ENCODE measurements at regions not wholly inside any gene's neighbourhood (a gene's known extent, or its start where the extent isn't known, plus 50 kb on each side); places are given as distances from the start of the nearest gene placed in this dataset.

DNA sequence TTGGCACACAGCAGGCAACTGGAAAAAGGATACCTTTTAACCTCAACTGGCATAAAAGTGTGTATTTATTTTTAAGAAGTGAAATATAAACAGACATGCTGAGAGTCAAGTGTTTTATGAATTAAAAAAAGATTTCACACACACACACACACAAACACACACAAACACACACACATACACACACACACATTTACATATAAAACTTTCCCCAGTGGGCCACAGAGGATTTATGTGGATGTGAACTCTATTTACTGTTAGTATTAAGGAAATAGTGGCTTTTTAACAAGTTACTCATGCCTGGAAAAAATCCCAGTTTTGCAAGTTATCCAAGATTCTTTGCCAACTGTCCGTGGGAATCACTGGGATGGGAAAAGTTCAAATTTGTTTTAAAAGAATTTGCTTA, 725.9 kb upstream of the NR2F2 start:
- Histone ChIP-seq H3K9ac (ENCODE audit: low read depth, low read length) (no peak overlapping the region), H3K4me1 (ENCODE audit: insufficient read depth, low read length) (no peaks in the 10 kb centered on the region; the same call in 1 of the 2 replicates), H3K9me3 (ENCODE audit: control insufficient read depth, insufficient read depth, low read length) (no peaks in the 10 kb centered on the region), H3K36me3 (ENCODE audit: insufficient read depth, low read length) (no peaks in the 10 kb centered on the region)

GRCh38 chr15:95605098-95605497, 725.4 kb upstream of the NR2F2 start:
- Histone ChIP-seq H3K9ac (ENCODE audit: low read depth, low read length) (no peak overlapping the region), H3K4me1 (ENCODE audit: insufficient read depth, low read length) (no peaks in the 10 kb centered on the region; the same call in 1 of the 2 replicates), H3K9me3 (ENCODE audit: control insufficient read depth, insufficient read depth, low read length) (no peaks in the 10 kb centered on the region), H3K36me3 (ENCODE audit: insufficient read depth, low read length) (no peaks in the 10 kb centered on the region)

GRCh38 chr15:95606551-95606950, 723.9 kb upstream of the NR2F2 start:
- no peak overlapping the region for H3K9ac ChIP-seq (ENCODE audit: low read depth, low read length)
- H3K9me3 ChIP-seq (ENCODE audit: control insufficient read depth, insufficient read depth, low read length), result no peaks in the 10 kb centered on the region
- no peaks in the 10 kb centered on the region; the same call in 1 of the 2 replicates for H3K4me1 ChIP-seq (ENCODE audit: insufficient read depth, low read length)
- H3K36me3 ChIP-seq (ENCODE audit: insufficient read depth, low read length), result no peaks in the 10 kb centered on the region

- Histone ChIP-seq H3K9ac (ENCODE audit: low read depth, low read length) (no peak overlapping the region), H3K4me1 (ENCODE audit: insufficient read depth, low read length) (no peaks in the 10 kb centered on the region; the same call in 1 of the 2 replicates), H3K36me3 (ENCODE audit: insufficient read depth, low read length) (no peaks in the 10 kb centered on the region), H3K9me3 (ENCODE audit: control insufficient read depth, insufficient read depth, low read length) (no peaks in the 10 kb centered on the region)
Observed at GRCh38 chr15:95608371-95608770, 722.1 kb upstream of the NR2F2 start.

DNA sequence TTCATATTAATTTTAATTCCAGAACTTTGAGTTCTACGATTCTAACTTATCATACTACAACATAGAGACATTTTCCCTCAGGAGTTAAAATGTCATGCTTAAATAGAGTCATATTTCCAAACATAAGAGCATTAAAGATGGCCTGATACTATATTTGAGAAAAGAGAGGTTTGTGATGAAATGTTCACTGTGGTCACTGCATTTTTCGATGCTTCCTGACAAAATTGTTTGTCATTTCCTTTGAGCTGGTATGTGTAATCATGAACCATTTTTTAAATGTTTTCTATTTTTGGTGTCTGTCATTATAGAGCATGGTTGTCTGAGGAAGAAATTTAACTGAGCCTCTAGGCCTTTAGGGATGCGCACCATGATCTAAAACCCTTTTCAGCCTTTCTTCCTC, 721.4 kb upstream of the NR2F2 start:
- Histone ChIP-seq H3K36me3 (ENCODE audit: insufficient read depth, low read length) (no peaks in the 10 kb centered on the region), H3K4me1 (ENCODE audit: insufficient read depth, low read length) (no peaks in the 10 kb centered on the region), H3K9ac (ENCODE audit: low read depth, low read length) (no peak overlapping the region), H3K9me3 (ENCODE audit: control insufficient read depth, insufficient read depth, low read length) (no peaks in the 10 kb centered on the region)

DNA sequence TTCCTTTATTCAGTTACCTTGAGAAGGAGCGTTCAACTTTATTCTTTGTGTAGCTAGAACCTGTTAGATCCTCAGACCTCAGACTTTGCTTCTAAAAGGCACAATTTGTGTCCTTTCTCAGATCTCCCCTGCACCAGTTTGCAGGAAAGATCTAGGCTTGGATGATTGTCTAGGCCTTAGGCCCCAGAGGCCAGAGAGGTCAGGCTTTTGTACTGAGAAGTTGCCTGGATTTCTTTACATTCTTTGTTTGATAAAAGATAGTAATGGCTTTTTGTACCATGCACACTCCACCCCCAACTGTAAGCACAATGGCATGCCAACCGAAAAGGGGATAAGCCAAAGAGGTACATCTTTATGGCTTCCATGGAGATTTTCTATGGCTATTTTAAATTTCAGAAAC, 719.6 kb upstream of the NR2F2 start:
- Histone ChIP-seq H3K9ac (ENCODE audit: low read depth, low read length) (no peak overlapping the region), H3K36me3 (ENCODE audit: insufficient read depth, low read length) (no peaks in the 10 kb centered on the region), H3K4me1 (ENCODE audit: insufficient read depth, low read length) (no peaks in the 10 kb centered on the region), H3K9me3 (ENCODE audit: control insufficient read depth, insufficient read depth, low read length) (no peaks in the 10 kb centered on the region)

DNA sequence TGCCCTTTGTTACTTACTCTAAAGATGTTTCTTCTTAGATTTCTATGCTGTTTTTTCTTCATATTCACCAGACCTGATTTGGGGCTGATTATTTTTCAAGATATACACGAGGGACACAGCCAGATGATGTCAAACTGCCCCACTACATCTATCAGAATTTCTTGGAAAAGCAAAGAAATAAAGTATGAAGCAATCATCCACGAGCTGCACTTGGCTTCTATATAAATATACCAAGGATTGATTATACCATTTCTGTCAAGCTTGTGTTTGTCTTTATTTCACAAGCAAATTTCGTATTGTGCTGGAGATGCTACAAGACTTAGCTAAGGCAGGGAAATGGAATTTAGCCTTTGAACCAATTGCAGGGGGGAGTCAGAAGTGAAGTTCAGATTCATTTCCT, 715.1 kb upstream of the NR2F2 start:
- Histone ChIP-seq H3K4me1 (ENCODE audit: insufficient read depth, low read length) (no peaks in the 10 kb centered on the region), H3K9ac (ENCODE audit: low read depth, low read length) (no peak overlapping the region), H3K36me3 (ENCODE audit: insufficient read depth, low read length) (no peaks in the 10 kb centered on the region), H3K9me3 (ENCODE audit: control insufficient read depth, insufficient read depth, low read length) (no peaks in the 10 kb centered on the region)

- no peaks in the 10 kb centered on the region for H3K4me1 ChIP-seq (ENCODE audit: insufficient read depth, low read length)
- no peaks in the 10 kb centered on the region for H3K36me3 ChIP-seq (ENCODE audit: insufficient read depth, low read length)
- no peaks in the 10 kb centered on the region for H3K9me3 ChIP-seq (ENCODE audit: control insufficient read depth, insufficient read depth, low read length)
- no peak overlapping the region for H3K9ac ChIP-seq (ENCODE audit: low read depth, low read length)
Observed at GRCh38 chr15:95616306-95616705, 714.2 kb upstream of the NR2F2 start.

- Histone ChIP-seq H3K9ac (ENCODE audit: low read depth, low read length) (no peak overlapping the region), H3K4me1 (ENCODE audit: insufficient read depth, low read length) (no peaks in the 10 kb centered on the region), H3K9me3 (ENCODE audit: control insufficient read depth, insufficient read depth, low read length) (no peaks in the 10 kb centered on the region), H3K36me3 (ENCODE audit: insufficient read depth, low read length) (no peaks in the 10 kb centered on the region)
Observed at GRCh38 chr15:95620934-95621579, 709.4 kb upstream of the NR2F2 start.

DNA sequence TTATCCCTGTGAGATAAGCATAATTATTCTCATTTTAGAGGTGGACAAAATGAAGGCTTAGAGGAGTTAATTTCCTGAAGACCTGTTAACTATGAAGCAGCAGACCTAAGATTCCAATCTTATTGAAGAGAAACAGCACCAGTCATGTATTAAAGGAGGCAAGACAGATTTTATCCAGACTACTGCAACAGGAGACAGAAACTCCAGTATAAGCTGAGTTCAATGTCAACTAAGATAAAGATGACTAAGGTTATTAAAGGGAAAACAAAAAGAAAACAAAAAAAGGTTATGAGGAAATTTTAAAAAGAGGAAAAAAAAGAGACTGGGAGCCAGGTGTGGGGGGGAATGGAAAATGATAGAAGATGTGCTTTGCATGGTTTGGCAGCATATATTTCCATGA, 707.7 kb upstream of the NR2F2 start:
- H3K36me3 ChIP-seq (ENCODE audit: insufficient read depth, low read length), result no peaks in the 10 kb centered on the region
- H3K9ac ChIP-seq (ENCODE audit: low read depth, low read length), result no peak overlapping the region
- H3K9me3 ChIP-seq (ENCODE audit: control insufficient read depth, insufficient read depth, low read length), result no peaks in the 10 kb centered on the region
- H3K4me1 ChIP-seq (ENCODE audit: insufficient read depth, low read length), result peaks cover 12% of the 10 kb centered on the region; the same call in 1 of the 2 replicates

- no peaks in the 10 kb centered on the region for H3K36me3 ChIP-seq (ENCODE audit: insufficient read depth, low read length)
- peaks cover 12% of the 10 kb centered on the region; the same call in 1 of the 2 replicates for H3K4me1 ChIP-seq (ENCODE audit: insufficient read depth, low read length)
- no peaks in the 10 kb centered on the region for H3K9me3 ChIP-seq (ENCODE audit: control insufficient read depth, insufficient read depth, low read length)
- no peak overlapping the region for H3K9ac ChIP-seq (ENCODE audit: low read depth, low read length)
Observed at GRCh38 chr15:95624100-95624499, 706.4 kb upstream of the NR2F2 start.

GRCh38 chr15:95624616-95625361, 705.7 kb upstream of the NR2F2 start:
- no peak overlapping the region for H3K9ac ChIP-seq (ENCODE audit: low read depth, low read length)
- peaks cover 12% of the 10 kb centered on the region; the same call in 1 of the 2 replicates for H3K4me1 ChIP-seq (ENCODE audit: insufficient read depth, low read length)
- no peaks in the 10 kb centered on the region for H3K9me3 ChIP-seq (ENCODE audit: control insufficient read depth, insufficient read depth, low read length)
- no peaks in the 10 kb centered on the region for H3K36me3 ChIP-seq (ENCODE audit: insufficient read depth, low read length)

DNA sequence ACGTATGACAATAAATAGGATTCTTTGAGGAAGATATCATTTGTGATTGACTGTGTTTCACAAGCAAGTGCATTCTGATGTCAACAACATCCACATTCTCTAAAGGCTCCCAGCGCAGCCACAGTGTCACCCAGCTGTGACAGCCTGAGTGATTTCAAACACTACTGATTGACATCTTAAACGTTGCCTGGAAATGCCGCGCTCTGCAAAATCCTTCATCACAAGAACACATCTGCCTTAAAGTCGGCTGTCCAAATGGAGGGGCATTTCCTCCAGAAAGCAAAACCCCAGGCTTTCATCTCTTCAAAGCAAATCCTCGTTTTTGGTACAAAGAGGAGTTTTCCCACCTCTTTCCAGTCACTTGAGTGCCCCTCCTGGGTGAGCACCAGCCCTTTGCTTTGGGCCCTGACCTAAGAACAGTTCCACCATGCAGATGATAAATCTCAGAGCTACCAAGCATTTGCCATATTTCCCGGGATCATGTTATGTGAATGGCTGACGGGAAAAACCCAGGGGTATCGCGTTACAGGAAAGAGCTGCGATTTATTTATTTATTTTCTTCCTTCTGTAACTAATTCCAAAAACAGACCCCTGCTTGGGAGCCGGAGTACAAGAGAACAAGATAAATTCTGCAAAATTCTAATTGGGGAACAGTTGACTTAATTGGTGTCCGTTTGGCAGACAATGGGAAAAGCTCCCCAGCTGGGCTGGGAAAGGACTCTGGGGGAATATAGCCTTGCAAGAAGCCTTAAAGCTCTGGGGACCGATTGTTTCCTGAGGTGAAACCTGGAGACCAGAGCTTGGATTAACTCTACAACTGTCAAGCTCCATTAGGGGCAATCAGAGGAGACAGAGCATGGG, 703.8 kb upstream of the NR2F2 start:
- no peaks in the 10 kb centered on the region for H3K9me3 ChIP-seq (ENCODE audit: control insufficient read depth, insufficient read depth, low read length)

DNA sequence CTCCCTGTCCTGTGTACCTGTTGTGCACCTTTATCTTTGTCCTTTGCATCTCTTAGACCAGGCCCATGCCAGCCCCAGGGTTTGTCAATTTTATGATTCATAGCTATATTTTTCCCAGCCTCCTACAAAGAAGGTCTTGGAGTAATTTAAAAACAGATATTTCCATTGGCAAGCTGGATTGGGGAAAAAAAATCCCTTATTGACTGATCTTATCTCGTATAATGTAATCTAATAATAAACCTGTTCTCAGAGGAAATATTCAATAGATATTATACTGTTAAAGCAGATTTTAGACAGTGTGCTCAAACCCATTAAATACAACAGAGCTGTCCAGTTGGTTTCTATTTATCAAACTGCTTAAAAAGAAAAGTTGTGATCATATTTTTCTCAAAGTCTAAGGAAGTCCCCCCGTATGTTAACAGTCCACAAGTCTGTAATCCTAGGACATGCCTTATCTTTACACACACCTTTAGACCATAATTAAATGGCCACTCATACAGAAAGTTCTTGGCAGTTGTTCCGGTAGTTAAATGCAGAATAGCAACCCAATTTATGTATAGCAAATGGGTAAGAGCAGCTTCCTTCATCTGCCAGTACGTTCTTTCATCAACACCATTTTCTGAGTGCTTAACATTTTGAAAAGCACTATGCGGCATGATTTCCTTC, 700.9 kb upstream of the NR2F2 start:
- H3K4me1 ChIP-seq (ENCODE audit: insufficient read depth, low read length), result peaks cover 12% of the 10 kb centered on the region; the same call in 1 of the 2 replicates
- H3K9ac ChIP-seq (ENCODE audit: low read depth, low read length), result no peak overlapping the region
- H3K9me3 ChIP-seq (ENCODE audit: control insufficient read depth, insufficient read depth, low read length), result no peaks in the 10 kb centered on the region
- no peaks in the 10 kb centered on the region for H3K36me3 ChIP-seq (ENCODE audit: insufficient read depth, low read length)

More for the DNA sequence above, 703.8 kb upstream of the NR2F2 start:
- no peaks in the 10 kb centered on the region for H3K36me3 ChIP-seq (ENCODE audit: insufficient read depth, low read length)
- no peak overlapping the region for H3K9ac ChIP-seq (ENCODE audit: low read depth, low read length)
- peaks cover 12% of the 10 kb centered on the region; the same call in 1 of the 2 replicates for H3K4me1 ChIP-seq (ENCODE audit: insufficient read depth, low read length)
